ENCODE measurements at regions not wholly inside any gene's neighbourhood (a gene's known extent, or its start where the extent isn't known, plus 50 kb on each side); places are given as distances from the start of the nearest gene placed in this dataset.

- TF ChIP-seq CTCF (IDR thresholded peaks at IDR 0.05) (no peak), POLR2A (IDR thresholded peaks at IDR 0.05) (no peak)
These were observed 438.4 kb downstream of the PLK2 start for GRCh38 chr5:58021466-58021865.
